ENCODE measurements at regions not wholly inside any gene's neighbourhood (a gene's known extent, or its start where the extent isn't known, plus 50 kb on each side); places are given as distances from the start of the nearest gene placed in this dataset.

- no peak for DNase-seq (ENCODE audit: extremely low read depth in 1 of 2, low read depth in 1 of 2)
Observed at GRCh38 chr16:62149631-62150030, 113.4 kb upstream of the CDH8 start.

GRCh38 chr16:62137996-62138395 lies 101.8 kb upstream of the CDH8 start:
- no peak for DNase-seq (ENCODE audit: extremely low read depth in 1 of 2, low read depth in 1 of 2)

GRCh38 chr16:62135911-62136310 lies 99.7 kb upstream of the CDH8 start:
- DNase-seq (ENCODE audit: extremely low read depth in 1 of 2, low read depth in 1 of 2): no peak

GRCh38 chr16:62135446-62135845 lies 99.2 kb upstream of the CDH8 start:
- no peak for DNase-seq (ENCODE audit: extremely low read depth in 1 of 2, low read depth in 1 of 2)

- no peak for DNase-seq (ENCODE audit: extremely low read depth in 1 of 2, low read depth in 1 of 2)
Observed at GRCh38 chr16:62130101-62130500, 93.9 kb upstream of the CDH8 start.

GRCh38 chr16:62105244-62105643 lies 69.0 kb upstream of the CDH8 start:
- no peak for DNase-seq (ENCODE audit: extremely low read depth in 1 of 2, low read depth in 1 of 2)

GRCh38 chr16:62102588-62102987 lies 66.3 kb upstream of the CDH8 start:
- DNase-seq (ENCODE audit: extremely low read depth in 1 of 2, low read depth in 1 of 2): no peak

- no peak for DNase-seq (ENCODE audit: extremely low read depth in 1 of 2, low read depth in 1 of 2)
Observed at GRCh38 chr16:62100651-62101050, 64.4 kb upstream of the CDH8 start.

GRCh38 chr16:62089715-62090114 lies 53.5 kb upstream of the CDH8 start:
- DNase-seq (ENCODE audit: extremely low read depth in 1 of 2, low read depth in 1 of 2): no peak

- DNase-seq (ENCODE audit: extremely low read depth in 1 of 2, low read depth in 1 of 2): no peak
Observed at GRCh38 chr16:62088731-62089410, 52.6 kb upstream of the CDH8 start.

Data from stimulated activated CD8-positive, alpha-beta memory T cell treated with anti-CD3 and anti-CD28 coated beads, Interleukin-7, amount 100 ng/mL, for 48 hours (primary cell).